ENCODE measurements at regions not wholly inside any gene's neighbourhood (a gene's known extent, or its start where the extent isn't known, plus 50 kb on each side); places are given as distances from the start of the nearest gene placed in this dataset.

- TF ChIP-seq CTCF (IDR thresholded peaks at IDR 0.05; ENCODE audit: low read depth, low read length, missing control alignments) = no peak
- no peak for DNase-seq (ENCODE audit: extremely low read depth, low read depth)
- no peak overlapping the region for H3K4me3 ChIP-seq (replicated peaks; ENCODE audit: low read depth, low read length)
These were observed 61.4 kb downstream of the NXNL2 start for GRCh38 chr9:88596376-88596775.

GRCh38 chr9:88604836-88605511, 70.0 kb downstream of the NXNL2 start:
- no peak overlapping the region for H3K4me3 ChIP-seq (replicated peaks; ENCODE audit: low read depth, low read length)
- DNase-seq (ENCODE audit: extremely low read depth, low read depth) = no peak
- TF ChIP-seq CTCF (IDR thresholded peaks at IDR 0.05; ENCODE audit: low read depth, low read length, missing control alignments) = no peak

GRCh38 chr9:88605512-88606362, 70.8 kb downstream of the NXNL2 start:
- DNase-seq (ENCODE audit: extremely low read depth, low read depth) = no peak
- TF ChIP-seq CTCF (IDR thresholded peaks at IDR 0.05; ENCODE audit: low read depth, low read length, missing control alignments) = no peak
- no peak overlapping the region for H3K4me3 ChIP-seq (replicated peaks; ENCODE audit: low read depth, low read length)

GRCh38 chr9:88614359-88614758, 79.4 kb downstream of the NXNL2 start:
- TF ChIP-seq CTCF (IDR thresholded peaks at IDR 0.05; ENCODE audit: low read depth, low read length, missing control alignments) = no peak
- no peak overlapping the region for H3K4me3 ChIP-seq (replicated peaks; ENCODE audit: low read depth, low read length)
- no peak for DNase-seq (ENCODE audit: extremely low read depth, low read depth)

GRCh38 chr9:88623698-88624097, 88.7 kb downstream of the NXNL2 start:
- no peak for TF ChIP-seq CTCF (IDR thresholded peaks at IDR 0.05; ENCODE audit: low read depth, low read length, missing control alignments)
- no peak for DNase-seq (ENCODE audit: extremely low read depth, low read depth)
- H3K4me3 ChIP-seq (replicated peaks; ENCODE audit: low read depth, low read length) = no peak overlapping the region

GRCh38 chr9:88628114-88628513, 93.1 kb downstream of the NXNL2 start:
- H3K4me3 ChIP-seq (replicated peaks; ENCODE audit: low read depth, low read length) = no peak overlapping the region
- no peak for TF ChIP-seq CTCF (IDR thresholded peaks at IDR 0.05; ENCODE audit: low read depth, low read length, missing control alignments)
- DNase-seq (ENCODE audit: extremely low read depth, low read depth) = no peak

All from HFF-Myc (cell line).